ENCODE measurements at regions not wholly inside any gene's neighbourhood (a gene's known extent, or its start where the extent isn't known, plus 50 kb on each side); places are given as distances from the start of the nearest gene placed in this dataset.

- Histone ChIP-seq H3K79me2 (ENCODE audit: control insufficient read depth, insufficient read depth, low read length) (no peaks in the 10 kb centered on the region), H3K4me3 (no peak overlapping the region), H3K36me3 (ENCODE audit: control insufficient read depth in 2 of 2, insufficient read depth in 2 of 2, low read length in 1 of 2) (no peaks in the 10 kb centered on the region), H2AFZ (ENCODE audit: control insufficient read depth, low read depth, low read length) (no peak overlapping the region), H3K27me3 (replicated peaks in 1 of 2; ENCODE audit: control insufficient read depth in 2 of 2, insufficient read depth in 2 of 2, low read length in 1 of 2) (no peaks in the 10 kb centered on the region), H3K4me1 (ENCODE audit: control insufficient read depth, insufficient read depth, low read length) (no peaks in the 10 kb centered on the region), H3K27ac (ENCODE audit: control insufficient read depth, insufficient read depth) (no peak overlapping the region), H3K4me2 (ENCODE audit: control insufficient read depth, insufficient read depth) (no peak overlapping the region), H3K9me3 (replicated peaks; ENCODE audit: control insufficient read depth, insufficient read depth, low read length) (no peaks in the 10 kb centered on the region), H3K9ac (ENCODE audit: control insufficient read depth, insufficient read depth, low read length) (no peak overlapping the region), H4K20me1 (ENCODE audit: control insufficient read depth, insufficient read depth) (no peaks in the 10 kb centered on the region)
- in situ Hi-C loops (cut with MboI) (no loop called here), intact Hi-C loops (cut with micrococcal nuclease; ENCODE audit: unreplicated experiment) (no loop called here)
- 47% methylated on average over 5 of the region's 5 CpGs for WGBS (ENCODE audit: insufficient coverage, insufficient replicate concordance, low lambda C conversion rate, missing lambda C conversion rate)
- ChIA-PET RAD21 (ENCODE audit: unreplicated experiment) (no interaction called here), CTCF (interaction anchor here (1.1 to 1.7 kb wide), 2 partner anchors 9 to 10 kb away, joined by 5 to 8 read pairs; no protein-coding TSS in a partner anchor), SMC1A (ENCODE audit: uncharacterized antibody, unreplicated experiment) (interaction anchor here (1.3 kb wide), 1 partner anchor 14 kb away, joined by 3 read pairs; no protein-coding TSS in a partner anchor), POLR2A (no interaction called here)
- no peak for FAIRE-seq
- no TSS peak for BruUV-seq (replicated peaks)
- DNase-seq (ENCODE audit: low read depth, low spot score) = no peak
- no peak for ATAC-seq
- TF ChIP-seq, protein P1, sequence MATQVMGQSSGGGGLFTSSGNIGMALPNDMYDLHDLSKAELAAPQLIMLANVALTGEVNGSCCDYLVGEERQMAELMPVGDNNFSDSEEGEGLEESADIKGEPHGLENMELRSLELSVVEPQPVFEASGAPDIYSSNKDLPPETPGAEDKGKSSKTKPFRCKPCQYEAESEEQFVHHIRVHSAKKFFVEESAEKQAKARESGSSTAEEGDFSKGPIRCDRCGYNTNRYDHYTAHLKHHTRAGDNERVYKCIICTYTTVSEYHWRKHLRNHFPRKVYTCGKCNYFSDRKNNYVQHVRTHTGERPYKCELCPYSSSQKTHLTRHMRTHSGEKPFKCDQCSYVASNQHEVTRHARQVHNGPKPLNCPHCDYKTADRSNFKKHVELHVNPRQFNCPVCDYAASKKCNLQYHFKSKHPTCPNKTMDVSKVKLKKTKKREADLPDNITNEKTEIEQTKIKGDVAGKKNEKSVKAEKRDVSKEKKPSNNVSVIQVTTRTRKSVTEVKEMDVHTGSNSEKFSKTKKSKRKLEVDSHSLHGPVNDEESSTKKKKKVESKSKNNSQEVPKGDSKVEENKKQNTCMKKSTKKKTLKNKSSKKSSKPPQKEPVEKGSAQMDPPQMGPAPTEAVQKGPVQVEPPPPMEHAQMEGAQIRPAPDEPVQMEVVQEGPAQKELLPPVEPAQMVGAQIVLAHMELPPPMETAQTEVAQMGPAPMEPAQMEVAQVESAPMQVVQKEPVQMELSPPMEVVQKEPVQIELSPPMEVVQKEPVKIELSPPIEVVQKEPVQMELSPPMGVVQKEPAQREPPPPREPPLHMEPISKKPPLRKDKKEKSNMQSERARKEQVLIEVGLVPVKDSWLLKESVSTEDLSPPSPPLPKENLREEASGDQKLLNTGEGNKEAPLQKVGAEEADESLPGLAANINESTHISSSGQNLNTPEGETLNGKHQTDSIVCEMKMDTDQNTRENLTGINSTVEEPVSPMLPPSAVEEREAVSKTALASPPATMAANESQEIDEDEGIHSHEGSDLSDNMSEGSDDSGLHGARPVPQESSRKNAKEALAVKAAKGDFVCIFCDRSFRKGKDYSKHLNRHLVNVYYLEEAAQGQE (IDR thresholded peaks at IDR 0.05; ENCODE audit: low read depth, low read length) = no peak
- TF ChIP-seq RAD51 (IDR thresholded peaks at IDR 0.05) = no peak
- TF ChIP-seq CEBPZ (IDR thresholded peaks at IDR 0.05; ENCODE audit: low read depth, low read length) = no peak
- no peak for TF ChIP-seq ZNF274 (IDR thresholded peaks at IDR 0.05; ENCODE audit: insufficient read depth, insufficient read length)
- TF ChIP-seq PML (IDR thresholded peaks at IDR 0.05; ENCODE audit: low read length) = no peak
- TF ChIP-seq JUND (IDR thresholded peaks at IDR 0.05; ENCODE audit: low read depth, low read length) = no peak
- no peak for TF ChIP-seq NKRF (conservative IDR thresholded peaks at IDR 0.05)
- TF ChIP-seq PAX8 (IDR thresholded peaks at IDR 0.05) = no peak
- no peak for TF ChIP-seq SREBF2 (IDR thresholded peaks at IDR 0.05; ENCODE audit: low read length)
- TF ChIP-seq, protein P2, sequence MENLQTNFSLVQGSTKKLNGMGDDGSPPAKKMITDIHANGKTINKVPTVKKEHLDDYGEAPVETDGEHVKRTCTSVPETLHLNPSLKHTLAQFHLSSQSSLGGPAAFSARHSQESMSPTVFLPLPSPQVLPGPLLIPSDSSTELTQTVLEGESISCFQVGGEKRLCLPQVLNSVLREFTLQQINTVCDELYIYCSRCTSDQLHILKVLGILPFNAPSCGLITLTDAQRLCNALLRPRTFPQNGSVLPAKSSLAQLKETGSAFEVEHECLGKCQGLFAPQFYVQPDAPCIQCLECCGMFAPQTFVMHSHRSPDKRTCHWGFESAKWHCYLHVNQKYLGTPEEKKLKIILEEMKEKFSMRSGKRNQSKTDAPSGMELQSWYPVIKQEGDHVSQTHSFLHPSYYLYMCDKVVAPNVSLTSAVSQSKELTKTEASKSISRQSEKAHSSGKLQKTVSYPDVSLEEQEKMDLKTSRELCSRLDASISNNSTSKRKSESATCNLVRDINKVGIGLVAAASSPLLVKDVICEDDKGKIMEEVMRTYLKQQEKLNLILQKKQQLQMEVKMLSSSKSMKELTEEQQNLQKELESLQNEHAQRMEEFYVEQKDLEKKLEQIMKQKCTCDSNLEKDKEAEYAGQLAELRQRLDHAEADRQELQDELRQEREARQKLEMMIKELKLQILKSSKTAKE (IDR thresholded peaks at IDR 0.05; ENCODE audit: low read depth, poor library complexity, severe bottlenecking) = no peak
- no peak for TF ChIP-seq CHD1 (IDR thresholded peaks at IDR 0.05; ENCODE audit: low read depth, low read length)
- TF ChIP-seq, protein P3, sequence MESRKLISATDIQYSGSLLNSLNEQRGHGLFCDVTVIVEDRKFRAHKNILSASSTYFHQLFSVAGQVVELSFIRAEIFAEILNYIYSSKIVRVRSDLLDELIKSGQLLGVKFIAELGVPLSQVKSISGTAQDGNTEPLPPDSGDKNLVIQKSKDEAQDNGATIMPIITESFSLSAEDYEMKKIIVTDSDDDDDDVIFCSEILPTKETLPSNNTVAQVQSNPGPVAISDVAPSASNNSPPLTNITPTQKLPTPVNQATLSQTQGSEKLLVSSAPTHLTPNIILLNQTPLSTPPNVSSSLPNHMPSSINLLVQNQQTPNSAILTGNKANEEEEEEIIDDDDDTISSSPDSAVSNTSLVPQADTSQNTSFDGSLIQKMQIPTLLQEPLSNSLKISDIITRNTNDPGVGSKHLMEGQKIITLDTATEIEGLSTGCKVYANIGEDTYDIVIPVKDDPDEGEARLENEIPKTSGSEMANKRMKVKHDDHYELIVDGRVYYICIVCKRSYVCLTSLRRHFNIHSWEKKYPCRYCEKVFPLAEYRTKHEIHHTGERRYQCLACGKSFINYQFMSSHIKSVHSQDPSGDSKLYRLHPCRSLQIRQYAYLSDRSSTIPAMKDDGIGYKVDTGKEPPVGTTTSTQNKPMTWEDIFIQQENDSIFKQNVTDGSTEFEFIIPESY (IDR thresholded peaks at IDR 0.05) = no peak
These were observed 102.4 kb upstream of the TUSC7 start for GRCh38 chr3:116607205-116607604.

Data from GM12878 (cell line).